SK-N-SH treated with all-trans-retinoic acid at 6 μM for 48 hours (cell line): ENCODE measurements at regions not wholly inside any gene's neighbourhood (a gene's known extent, or its start where the extent isn't known, plus 50 kb on each side); places are given as distances from the start of the nearest gene placed in this dataset.

Source experiments
- GLIS3 ChIP-seq: fragments of 250-450 bp; sonication (Bioruptor Pico); IDR thresholded peaks from 2 replicates; pipeline ENCODE4 v1.5.0; 2020; ENCODE audit warnings: mild to moderate bottlenecking, moderate library complexity
- OSR1 ChIP-seq: fragments of 250-450 bp; sonication (Bioruptor Pico); IDR thresholded peaks from 2 replicates; pipeline ENCODE4 v1.8.0; 2022; ENCODE audit warnings: moderate library complexity, mild to moderate bottlenecking, inconsistent platforms
- PATZ1 ChIP-seq: fragments of 250-450 bp; sonication (Bioruptor Pico); IDR thresholded peaks from 2 replicates; pipeline ENCODE4 v1.8.0; 2020; ENCODE audit warnings: mild to moderate bottlenecking, moderate library complexity, borderline replicate concordance
- PPARA ChIP-seq: fragments of 250-450 bp; sonication (Bioruptor Pico); IDR thresholded peaks from 2 replicates; pipeline ENCODE4 v1.5.0; 2020; ENCODE audit warnings: mild to moderate bottlenecking, borderline replicate concordance
- ZC3H10 ChIP-seq: fragments of 250-450 bp; sonication (Bioruptor Pico); IDR thresholded peaks from 2 replicates; pipeline ENCODE4 v1.5.1; 2021; ENCODE audit warnings: mild to moderate bottlenecking, moderate library complexity

DNA sequence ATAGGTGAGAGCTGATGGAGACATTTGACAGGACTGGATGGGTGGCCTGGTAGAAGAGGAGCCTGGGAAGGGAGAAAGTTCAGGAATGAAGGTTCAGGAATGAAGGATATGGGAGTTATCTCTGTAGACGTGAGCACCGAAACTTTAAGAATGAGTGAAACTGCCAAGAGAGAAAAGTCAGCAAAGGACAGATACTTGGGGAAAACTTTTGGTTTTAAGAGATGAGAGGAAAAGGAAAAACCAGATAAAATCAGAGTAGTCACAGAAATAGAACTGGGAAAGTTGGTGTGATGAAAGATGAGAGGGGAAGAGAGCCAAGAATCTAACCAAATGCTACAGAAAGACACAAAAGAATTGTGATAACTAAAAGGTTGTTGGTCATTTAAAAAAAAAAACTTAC is 88.9 kb downstream of the PRR15 start:
- TF ChIP-seq PATZ1 (no peak), PPARA (CRISPR knock-in tag) (no peak), ZC3H10 (no peak), OSR1 (CRISPR knock-in tag) (no peak), GLIS3 (CRISPR knock-in tag) (no peak)
